Hepatocyte (in vitro differentiated cells): ENCODE measurements at regions not wholly inside any gene's neighbourhood (a gene's known extent, or its start where the extent isn't known, plus 50 kb on each side); places are given as distances from the start of the nearest gene placed in this dataset.

ENCODE experiments used
- DNase-seq: peaks from one replicate; pipeline ENCODE4 v3.0.0-alpha.2; 2016; ENCODE audit warnings: low spot score
- H2AFZ ChIP-seq: fragments of 200-600 bp; sonication (generic); 2 replicates; pipeline ENCODE4 v1.6.0; 2016; ENCODE audit warnings: antibody characterized with exemption, mild to moderate bottlenecking
- H3K27ac ChIP-seq: fragments of 200-600 bp; sonication (generic); 2 replicates; pipeline ENCODE4 v1.5.1; 2016; ENCODE audit warnings: mild to moderate bottlenecking
- H3K27me3 ChIP-seq: fragments of 200-600 bp; sonication (generic); 2 replicates; pipeline ENCODE4 v1.6.1; 2016
- H3K36me3 ChIP-seq: fragments of 200-600 bp; sonication (generic); replicated peaks from 2 replicates; pipeline ENCODE4 v1.5.1; 2016; ENCODE audit warnings: low read depth; ENCODE audit not compliant: insufficient read depth
- H3K4me1 ChIP-seq: fragments of 200-600 bp; sonication (generic); 2 replicates; pipeline ENCODE4 v1.5.1; 2016; ENCODE audit warnings: mild to moderate bottlenecking, moderate library complexity; ENCODE audit not compliant: insufficient read depth
- H3K4me2 ChIP-seq: fragments of 200-600 bp; sonication (generic); 2 replicates; pipeline ENCODE4 v1.6.0; 2016
- H3K4me3 ChIP-seq: fragments of 200-600 bp; sonication (generic); 2 replicates; pipeline ENCODE4 v1.5.1; 2016; ENCODE audit warnings: mild to moderate bottlenecking
- H3K79me2 ChIP-seq: fragments of 200-600 bp; sonication (generic); 2 replicates; pipeline ENCODE4 v1.6.0; 2017; ENCODE audit warnings: mild to moderate bottlenecking
- H3K9me2 ChIP-seq: fragments of 200-600 bp; sonication (generic); replicated peaks from 2 replicates; pipeline ENCODE4 v1.6.0; 2017; ENCODE audit warnings: mild to moderate bottlenecking; ENCODE audit not compliant: insufficient read depth
- H3K9me3 ChIP-seq: fragments of 200-600 bp; sonication (generic); 2 replicates; pipeline ENCODE4 v1.5.1; 2016; ENCODE audit warnings: low read depth, mild to moderate bottlenecking
- H4K20me1 ChIP-seq: fragments of 200-600 bp; sonication (generic); 2 replicates; pipeline ENCODE4 v1.6.0; 2016; ENCODE audit warnings: mild to moderate bottlenecking; ENCODE audit not compliant: insufficient read depth, poor library complexity, severe bottlenecking
- EZH2 ChIP-seq: fragments of 200-600 bp; sonication (generic); IDR thresholded peaks from 2 replicates; pipeline ENCODE4 v1.6.1; 2016; ENCODE audit warnings: antibody characterized with exemption, mild to moderate bottlenecking, borderline replicate concordance
- EZH2phosphoT487 ChIP-seq: fragments of 200-600 bp; sonication (generic); IDR thresholded peaks from one replicate; pipeline ENCODE4 v1.6.1; 2018; ENCODE audit warnings: antibody characterized with exemption, mild to moderate bottlenecking, low read depth, moderate library complexity; ENCODE audit not compliant: unreplicated experiment, severe bottlenecking
- WGBS: methylation state at CpG from one replicate; pipeline ENCODE4 v1.1.6; 2016; ENCODE audit warnings: low lambda C conversion rate; ENCODE audit errors: missing lambda C conversion rate; 5-methylcytosine and 5-hydroxymethylcytosine counted together
- TF ChIP-seq, protein P1 (sequence below): fragments of 200-600 bp; sonication (generic); IDR thresholded peaks from 2 replicates; pipeline ENCODE4 v1.5.1; 2016; ENCODE audit warnings: antibody characterized with exemption, mild to moderate bottlenecking; ENCODE audit not compliant: poor library complexity

DNA sequence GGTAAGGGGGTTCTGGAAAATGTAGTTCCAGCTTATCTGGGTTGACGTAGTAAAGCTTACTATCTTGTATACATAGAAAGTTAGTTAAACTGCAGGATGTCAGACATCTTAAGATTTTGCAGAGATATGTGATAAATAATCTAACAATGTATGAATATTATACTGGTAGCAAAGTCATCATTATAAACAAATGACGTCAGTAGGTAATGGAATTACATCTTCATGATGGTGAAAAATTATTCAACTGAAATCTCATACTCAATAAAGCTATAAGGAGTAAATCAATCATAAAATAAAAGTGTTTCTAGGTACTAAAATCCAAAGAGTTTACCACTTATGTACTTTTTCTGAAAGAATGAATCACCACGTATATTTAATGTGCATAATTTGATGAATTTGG lies 217.3 kb upstream of the CDH10 start:
- Histone ChIP-seq H3K4me3 (no peak overlapping the region), H3K27me3 (no peaks in the 10 kb centered on the region), H3K9me2 (no peaks in the 10 kb centered on the region), H3K36me3 (no peaks in the 10 kb centered on the region), H2AFZ (no peak overlapping the region), H4K20me1 (no peaks in the 10 kb centered on the region), H3K79me2 (no peaks in the 10 kb centered on the region), H3K9me3 (no peaks in the 10 kb centered on the region), H3K4me2 (no peak overlapping the region), H3K4me1 (no peaks in the 10 kb centered on the region), H3K27ac (no peak overlapping the region)
- DNase-seq, result no peak
- WGBS, result 64% methylated on average over 3 of the region's 3 CpGs
- TF ChIP-seq, protein P1, sequence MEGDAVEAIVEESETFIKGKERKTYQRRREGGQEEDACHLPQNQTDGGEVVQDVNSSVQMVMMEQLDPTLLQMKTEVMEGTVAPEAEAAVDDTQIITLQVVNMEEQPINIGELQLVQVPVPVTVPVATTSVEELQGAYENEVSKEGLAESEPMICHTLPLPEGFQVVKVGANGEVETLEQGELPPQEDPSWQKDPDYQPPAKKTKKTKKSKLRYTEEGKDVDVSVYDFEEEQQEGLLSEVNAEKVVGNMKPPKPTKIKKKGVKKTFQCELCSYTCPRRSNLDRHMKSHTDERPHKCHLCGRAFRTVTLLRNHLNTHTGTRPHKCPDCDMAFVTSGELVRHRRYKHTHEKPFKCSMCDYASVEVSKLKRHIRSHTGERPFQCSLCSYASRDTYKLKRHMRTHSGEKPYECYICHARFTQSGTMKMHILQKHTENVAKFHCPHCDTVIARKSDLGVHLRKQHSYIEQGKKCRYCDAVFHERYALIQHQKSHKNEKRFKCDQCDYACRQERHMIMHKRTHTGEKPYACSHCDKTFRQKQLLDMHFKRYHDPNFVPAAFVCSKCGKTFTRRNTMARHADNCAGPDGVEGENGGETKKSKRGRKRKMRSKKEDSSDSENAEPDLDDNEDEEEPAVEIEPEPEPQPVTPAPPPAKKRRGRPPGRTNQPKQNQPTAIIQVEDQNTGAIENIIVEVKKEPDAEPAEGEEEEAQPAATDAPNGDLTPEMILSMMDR, result no peak
- TF ChIP-seq EZH2phosphoT487 (no peak), EZH2 (no peak)

DNA sequence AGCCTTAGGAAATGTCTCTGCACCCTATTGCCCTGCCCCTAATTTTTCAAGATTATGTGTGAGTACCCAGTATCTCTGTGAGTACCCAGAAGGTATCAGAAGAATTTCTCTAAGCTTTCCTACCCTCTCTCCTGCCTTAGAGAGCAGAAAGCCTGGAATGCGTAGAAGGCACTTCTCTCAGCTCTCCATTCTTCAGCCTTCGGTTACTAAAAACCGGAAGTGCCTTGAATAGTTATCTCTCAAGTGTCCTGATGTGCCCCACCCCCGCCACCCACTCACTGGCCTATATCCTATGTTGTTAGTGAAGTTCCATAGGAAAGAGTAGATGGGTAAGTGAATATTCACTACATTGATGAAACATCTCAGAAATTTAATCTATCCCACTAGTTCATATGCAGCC lies 210.7 kb upstream of the CDH10 start:
- no peaks in the 10 kb centered on the region for H3K9me3 ChIP-seq
- H3K4me2 ChIP-seq, result no peak overlapping the region
- no peaks in the 10 kb centered on the region for H3K4me1 ChIP-seq
- H4K20me1 ChIP-seq, result no peaks in the 10 kb centered on the region
- H3K27ac ChIP-seq, result no peak overlapping the region
- H3K27me3 ChIP-seq, result no peaks in the 10 kb centered on the region
- no peak overlapping the region for H2AFZ ChIP-seq
- no peak overlapping the region for H3K4me3 ChIP-seq
- no peaks in the 10 kb centered on the region for H3K36me3 ChIP-seq
- no peak for DNase-seq
- TF ChIP-seq EZH2phosphoT487, result no peak
- TF ChIP-seq, protein P1, result no peak
- TF ChIP-seq EZH2, result no peak
- WGBS, result 80% methylated on average over 4 of the region's 4 CpGs
- H3K79me2 ChIP-seq, result no peaks in the 10 kb centered on the region
- H3K9me2 ChIP-seq, result no peaks in the 10 kb centered on the region

DNA sequence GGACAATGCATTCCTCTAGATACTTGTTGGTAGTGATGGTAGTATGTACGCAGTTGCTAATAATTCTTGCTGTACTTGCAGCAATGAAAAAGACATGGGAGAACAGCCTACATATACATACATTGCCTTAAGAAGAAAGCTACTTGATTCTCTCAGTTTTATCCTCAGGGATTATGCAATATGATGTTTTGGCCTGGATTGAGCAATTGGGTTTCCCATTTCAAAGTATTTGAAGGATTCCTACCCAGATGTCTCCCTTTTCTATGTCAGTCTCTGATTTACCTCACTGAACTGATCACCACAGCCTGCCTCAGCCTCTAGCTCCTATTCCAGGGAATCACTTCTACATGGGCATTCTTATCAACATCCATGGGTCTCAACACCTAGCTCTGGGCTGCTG lies 210.1 kb upstream of the CDH10 start:
- Histone ChIP-seq H3K4me2 (no peak overlapping the region), H3K27ac (no peak overlapping the region), H3K9me2 (no peaks in the 10 kb centered on the region), H3K4me3 (no peak overlapping the region), H3K9me3 (no peaks in the 10 kb centered on the region), H4K20me1 (no peaks in the 10 kb centered on the region), H3K4me1 (no peaks in the 10 kb centered on the region), H3K36me3 (no peaks in the 10 kb centered on the region), H2AFZ (no peak overlapping the region), H3K79me2 (no peaks in the 10 kb centered on the region), H3K27me3 (no peaks in the 10 kb centered on the region)
- DNase-seq, result no peak
- 100% methylated on average over 1 of the region's 1 CpG for WGBS
- TF ChIP-seq, protein P1, result no peak
- no peak for TF ChIP-seq EZH2phosphoT487
- TF ChIP-seq EZH2, result no peak

DNA sequence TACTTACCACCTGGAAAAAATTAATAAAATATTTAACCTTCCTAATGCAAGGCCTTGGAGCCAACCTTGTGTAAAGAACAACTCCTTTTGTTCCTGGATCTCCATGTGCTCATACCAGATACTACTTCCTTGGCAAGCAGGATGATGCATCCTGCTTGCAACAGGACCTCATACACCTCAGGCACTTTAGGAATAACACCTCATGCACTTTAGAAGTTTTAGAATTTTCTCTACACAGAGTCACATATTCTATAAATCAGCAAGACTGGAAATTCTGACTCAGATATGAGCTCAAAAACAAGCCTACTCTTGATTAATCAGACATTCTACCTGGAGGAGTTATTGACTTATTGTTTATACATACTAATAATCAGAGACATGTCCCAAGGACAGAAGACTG lies 209.6 kb upstream of the CDH10 start:
- no peaks in the 10 kb centered on the region for H3K27me3 ChIP-seq
- no peak overlapping the region for H3K4me3 ChIP-seq
- H3K4me1 ChIP-seq, result no peaks in the 10 kb centered on the region
- no peaks in the 10 kb centered on the region for H4K20me1 ChIP-seq
- DNase-seq, result no peak
- H3K4me2 ChIP-seq, result no peak overlapping the region
- no peak overlapping the region for H3K27ac ChIP-seq
- H3K36me3 ChIP-seq, result no peaks in the 10 kb centered on the region
- H3K79me2 ChIP-seq, result no peaks in the 10 kb centered on the region
- no peak for TF ChIP-seq EZH2
- TF ChIP-seq EZH2phosphoT487, result no peak
- TF ChIP-seq, protein P1, result no peak
- no peaks in the 10 kb centered on the region for H3K9me2 ChIP-seq
- H2AFZ ChIP-seq, result no peak overlapping the region
- no peaks in the 10 kb centered on the region for H3K9me3 ChIP-seq
